ENCODE measurements at regions not wholly inside any gene's neighbourhood (a gene's known extent, or its start where the extent isn't known, plus 50 kb on each side); places are given as distances from the start of the nearest gene placed in this dataset.
"Not testable (repeated sequence)": the region's sequence is repeated elsewhere in the genome, so short reads cannot be mapped to it uniquely, and the experiment has no call there.

GRCh38 chr7:52355053-52355452, 680.4 kb upstream of the POM121L12 start:
- H3K9me3 ChIP-seq (replicated peaks): no peaks in the 10 kb centered on the region
- H3K4me1 ChIP-seq: no peaks in the 10 kb centered on the region
- no peak for DNase-seq
- intact Hi-C loops (cut with micrococcal nuclease): no loop called here
- TF ChIP-seq CTCF (IDR thresholded peaks at IDR 0.05; ENCODE audit: borderline replicate concordance): no peak
- no peak overlapping the region for H3K4me3 ChIP-seq
- H3K36me3 ChIP-seq: no peaks in the 10 kb centered on the region
- H3K27me3 ChIP-seq (ENCODE audit: low read depth): no peaks in the 10 kb centered on the region
- H3K27ac ChIP-seq (replicated peaks): no peak overlapping the region

DNA sequence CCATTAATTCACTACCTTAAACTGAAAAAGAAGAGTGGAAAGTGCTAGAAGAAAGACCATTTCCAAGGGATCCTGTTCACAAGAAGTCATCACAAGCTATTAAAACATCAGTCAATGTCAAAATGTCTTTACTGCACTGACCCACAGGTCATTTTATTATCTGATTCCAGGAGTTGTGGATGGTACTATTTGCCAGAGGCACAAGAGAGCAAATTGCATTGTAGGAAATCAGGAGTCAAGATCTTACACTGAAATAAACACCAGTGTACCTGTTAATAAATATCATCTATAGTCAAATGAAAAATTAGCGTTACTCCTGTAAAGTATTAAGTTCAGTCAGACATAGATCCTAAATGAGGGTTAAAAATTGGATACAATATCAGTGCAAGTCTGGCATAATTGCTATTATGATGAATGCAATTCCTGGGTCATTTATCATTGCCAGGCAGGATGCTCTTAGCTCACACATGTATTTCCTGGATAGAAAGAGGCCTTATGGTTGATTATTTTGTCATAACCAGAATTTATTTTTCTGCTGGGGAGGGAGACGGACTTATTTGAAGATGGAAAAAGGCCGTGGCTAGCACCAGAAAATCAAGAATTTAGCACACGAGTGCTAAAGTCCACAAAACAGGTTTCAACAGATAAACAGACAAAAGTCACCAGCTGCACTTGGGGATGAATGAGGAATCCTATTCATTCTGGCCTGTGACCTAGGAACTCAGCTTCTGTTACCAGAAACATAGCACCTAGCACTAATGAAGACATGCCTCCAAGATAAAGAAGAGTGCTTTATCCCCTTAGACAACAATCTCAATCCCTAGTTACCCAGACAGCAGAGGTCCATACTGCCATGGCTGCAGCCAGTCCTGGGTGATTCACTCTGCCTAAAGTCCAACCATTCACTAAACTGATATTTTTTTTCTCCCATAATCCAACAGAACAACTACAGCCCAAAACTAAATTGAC, 683.1 kb upstream of the POM121L12 start:
- H3K4me3 ChIP-seq: no peak overlapping the region
- H3K27ac ChIP-seq (replicated peaks): no peak overlapping the region
- no peaks in the 10 kb centered on the region for H3K9me3 ChIP-seq (replicated peaks)
- no peaks in the 10 kb centered on the region for H3K36me3 ChIP-seq
- no peaks in the 10 kb centered on the region for H3K4me1 ChIP-seq
- TF ChIP-seq CTCF (IDR thresholded peaks at IDR 0.05; ENCODE audit: borderline replicate concordance): no peak
- no peaks in the 10 kb centered on the region for H3K27me3 ChIP-seq (ENCODE audit: low read depth)
- DNase-seq: no peak
- intact Hi-C loops (cut with micrococcal nuclease): no loop called here

GRCh38 chr7:52344015-52344414, 691.4 kb upstream of the POM121L12 start:
- Histone ChIP-seq H3K27ac (replicated peaks) (no peak overlapping the region), H3K36me3 (no peaks in the 10 kb centered on the region), H3K4me1 (no peaks in the 10 kb centered on the region), H3K4me3 (no peak overlapping the region), H3K9me3 (replicated peaks) (peaks cover 3% of the 10 kb centered on the region), H3K27me3 (ENCODE audit: low read depth) (no peaks in the 10 kb centered on the region)
- no peak for TF ChIP-seq CTCF (IDR thresholded peaks at IDR 0.05; ENCODE audit: borderline replicate concordance)
- no peak for DNase-seq
- intact Hi-C loops (cut with micrococcal nuclease): no loop called here

DNA sequence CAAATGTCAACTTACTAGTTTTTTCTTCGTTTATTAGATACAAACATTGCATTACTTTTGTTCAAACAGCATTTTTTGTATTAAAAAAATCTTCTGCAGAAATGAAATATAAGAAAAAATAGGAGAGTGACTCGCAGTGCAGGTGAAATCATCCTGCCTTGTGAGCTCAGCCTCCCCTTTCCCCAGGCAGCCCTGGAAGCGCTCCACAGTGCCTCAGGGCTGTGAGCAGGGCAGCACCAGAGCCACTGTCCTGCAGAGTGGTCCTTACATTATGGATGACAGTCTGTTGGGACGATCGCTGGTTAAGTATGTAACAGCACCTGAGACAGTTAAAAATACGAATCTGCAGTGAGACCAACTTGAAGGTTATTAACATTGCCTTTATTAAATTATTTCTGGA, 695.4 kb upstream of the POM121L12 start:
- no peak for TF ChIP-seq CTCF (IDR thresholded peaks at IDR 0.05; ENCODE audit: borderline replicate concordance)
- Histone ChIP-seq H3K27me3 (ENCODE audit: low read depth) (no peaks in the 10 kb centered on the region), H3K9me3 (replicated peaks) (peaks cover 8% of the 10 kb centered on the region), H3K4me3 (no peak overlapping the region), H3K36me3 (no peaks in the 10 kb centered on the region), H3K27ac (replicated peaks) (no peak overlapping the region), H3K4me1 (no peaks in the 10 kb centered on the region)
- intact Hi-C loops (cut with micrococcal nuclease): no loop called here
- DNase-seq: no peak

- H3K4me1 ChIP-seq; H3K27ac ChIP-seq (replicated peaks); H3K27me3 ChIP-seq (ENCODE audit: low read depth); DNase-seq; H3K4me3 ChIP-seq; intact Hi-C loops (cut with micrococcal nuclease); H3K36me3 ChIP-seq: not testable (repeated sequence)
- H3K9me3 ChIP-seq (replicated peaks): peaks cover 31% of the 10 kb centered on the region
Observed at GRCh38 chr7:52328328-52328727, 707.1 kb upstream of the POM121L12 start.

GRCh38 chr7:52325237-52325636, 710.2 kb upstream of the POM121L12 start:
- no peaks in the 10 kb centered on the region for H3K36me3 ChIP-seq
- H3K4me3 ChIP-seq: no peak overlapping the region
- TF ChIP-seq CTCF (IDR thresholded peaks at IDR 0.05; ENCODE audit: borderline replicate concordance): no peak
- peaks cover 41% of the 10 kb centered on the region for H3K9me3 ChIP-seq (replicated peaks)
- H3K4me1 ChIP-seq: no peaks in the 10 kb centered on the region
- H3K27ac ChIP-seq (replicated peaks): no peak overlapping the region
- intact Hi-C loops (cut with micrococcal nuclease): no loop called here
- no peaks in the 10 kb centered on the region for H3K27me3 ChIP-seq (ENCODE audit: low read depth)
- no peak for DNase-seq
